Activated CD8-positive, alpha-beta T cell treated with anti-CD3 and anti-CD28 coated beads for 36 hours (primary cell): ENCODE measurements at regions not wholly inside any gene's neighbourhood (a gene's known extent, or its start where the extent isn't known, plus 50 kb on each side); places are given as distances from the start of the nearest gene placed in this dataset.

ENCODE experiments used
- ATAC-seq: fragments of 200-7000 bp; cut with Tn5 transposase; one replicate; pipeline ENCODE4 v1.10.0; 2021; ENCODE audit warnings: mild to moderate bottlenecking, moderate library complexity
- CTCF ChIA-PET: fragments of 350-600 bp; sonication (Branson Sonifier 250); formaldehyde crosslinking; loops from one replicate; lab custom pipeline; 2021; ENCODE audit warnings: antibody characterized with exemption; lab: Charles Lee
- POLR2A ChIA-PET: fragments of 350-600 bp; sonication (Branson Sonifier 250); formaldehyde crosslinking; loops from one replicate; lab custom pipeline; 2021; ENCODE audit warnings: antibody characterized with exemption; lab: Charles Lee
- DNase-seq: peaks from one replicate; pipeline ENCODE4 v3.0.0-alpha.2; 2020
- H3K27ac Mint-ChIP-seq: one replicate; pipeline ENCODE4 v1.8.0; 2021; ENCODE audit warnings: mild to moderate bottlenecking, mixed read lengths
- H3K27me3 Mint-ChIP-seq: one replicate; pipeline ENCODE4 v1.8.0; 2021; ENCODE audit warnings: mixed read lengths
- H3K36me3 Mint-ChIP-seq: one replicate; pipeline ENCODE4 v1.8.0; 2021; ENCODE audit warnings: low read depth, mixed read lengths
- H3K4me1 Mint-ChIP-seq: one replicate; pipeline ENCODE4 v1.8.0; 2021; ENCODE audit warnings: low read depth, mixed read lengths
- H3K4me3 Mint-ChIP-seq: one replicate; pipeline ENCODE4 v1.8.0; 2021; ENCODE audit warnings: mild to moderate bottlenecking, moderate library complexity, mixed read lengths
- H3K9me3 Mint-ChIP-seq: one replicate; pipeline ENCODE4 v1.8.0; 2021; ENCODE audit warnings: mixed read lengths
- CTCF ChIP-seq: fragments of 200-600 bp; IDR thresholded peaks from one replicate; pipeline ENCODE4 v1.8.0; 2022; ENCODE audit warnings: antibody characterized with exemption, mild to moderate bottlenecking
- intact Hi-C: fragments of 100-400 bp; cut with micrococcal nuclease; formaldehyde crosslinking; loops from one replicate; pipeline ENCODE4 v1.10.0; 2022

DNA sequence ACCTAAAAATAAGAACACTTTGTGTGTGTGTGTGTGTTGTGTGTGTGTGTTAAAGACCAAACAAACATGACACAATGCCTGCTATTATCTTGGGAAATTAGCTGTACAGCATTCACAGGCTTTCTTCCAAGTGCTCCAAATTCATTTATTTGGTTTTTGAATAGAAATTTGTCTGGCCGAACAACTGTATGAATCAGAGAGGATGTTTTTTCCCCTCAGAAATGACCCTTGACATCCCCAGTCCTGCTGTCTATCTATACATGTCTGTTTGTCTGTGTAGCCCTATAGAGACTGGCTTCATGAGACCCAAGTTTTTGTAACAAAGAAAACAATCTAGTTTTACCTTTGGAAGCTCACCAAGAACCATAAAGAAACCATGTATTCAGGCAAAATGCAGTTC is 549.8 kb downstream of the NSUN3 start:
- no peak for DNase-seq
- no peak for ATAC-seq
- H3K9me3 Mint-ChIP-seq: no peaks in the 10 kb centered on the region
- no peak for TF ChIP-seq CTCF
- CTCF ChIA-PET: no interaction called here
- H3K27me3 Mint-ChIP-seq: no peaks in the 10 kb centered on the region
- intact Hi-C loops: no loop called here
- no peak overlapping the region for H3K4me3 Mint-ChIP-seq
- POLR2A ChIA-PET: no interaction called here
- H3K27ac Mint-ChIP-seq: no peak overlapping the region
- no peaks in the 10 kb centered on the region for H3K4me1 Mint-ChIP-seq
- no peaks in the 10 kb centered on the region for H3K36me3 Mint-ChIP-seq

DNA sequence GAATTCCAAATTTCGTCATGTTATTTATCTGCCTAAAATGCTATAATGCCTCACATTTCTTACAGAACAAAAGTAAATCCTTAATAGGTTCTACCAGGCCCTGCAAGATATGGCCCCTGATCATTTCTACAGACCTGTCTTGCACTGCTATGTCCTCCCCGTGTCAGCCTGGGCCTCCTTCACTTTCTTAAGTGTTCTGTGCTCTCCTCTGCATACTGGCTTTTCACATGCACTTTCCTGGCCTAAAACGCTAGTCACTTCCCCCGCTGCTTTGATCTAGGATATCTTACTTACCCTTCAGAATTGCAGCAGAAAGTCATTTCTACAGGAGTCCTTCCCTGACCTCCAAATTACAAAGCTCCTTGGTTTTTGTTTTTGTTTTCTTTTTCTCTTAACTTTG is 551.3 kb downstream of the NSUN3 start:
- intact Hi-C loops: no loop called here
- no peak for ATAC-seq
- ChIA-PET CTCF (no interaction called here), POLR2A (no interaction called here)
- no peaks in the 10 kb centered on the region for H3K27me3 Mint-ChIP-seq
- H3K4me3 Mint-ChIP-seq: no peak overlapping the region
- H3K4me1 Mint-ChIP-seq: no peaks in the 10 kb centered on the region
- no peak overlapping the region for H3K27ac Mint-ChIP-seq
- no peak for DNase-seq
- no peaks in the 10 kb centered on the region for H3K36me3 Mint-ChIP-seq
- peaks cover 1% of the 10 kb centered on the region for H3K9me3 Mint-ChIP-seq
- no peak for TF ChIP-seq CTCF

DNA sequence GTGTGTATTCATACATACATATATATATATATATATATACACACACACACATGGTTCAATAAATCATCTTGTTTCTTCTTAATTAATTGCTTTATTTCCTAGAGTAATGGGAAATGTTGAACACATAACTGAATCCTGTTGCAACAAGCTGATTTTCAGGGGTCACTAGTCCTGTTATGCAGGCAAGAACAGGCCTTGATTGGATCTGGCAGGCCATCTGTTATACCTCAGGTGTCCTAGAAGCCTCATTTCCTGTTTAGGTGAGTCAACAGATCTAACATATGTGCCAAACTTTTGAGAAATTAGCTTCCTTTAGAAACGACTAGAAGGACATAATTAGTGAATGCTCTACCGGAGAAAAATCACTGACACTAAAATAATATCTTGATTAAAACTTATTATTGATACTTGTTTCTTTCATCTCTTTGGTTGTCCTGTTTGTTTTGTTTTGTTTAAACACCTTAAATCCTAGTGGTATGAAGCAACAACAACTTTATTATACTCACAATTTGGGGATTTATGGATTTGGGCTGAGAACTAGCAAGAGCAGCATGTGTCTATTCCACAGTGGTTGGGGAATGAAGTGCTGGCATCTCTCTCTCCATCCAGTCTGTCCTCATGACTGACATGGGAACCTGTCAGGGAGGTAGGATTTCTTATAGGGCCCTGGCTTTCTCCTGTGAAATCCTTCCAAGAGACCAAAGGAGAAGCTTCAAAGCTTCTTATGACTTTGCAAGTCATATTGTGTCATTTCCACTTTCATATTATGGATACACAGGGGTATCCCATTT is 552.6 kb downstream of the NSUN3 start:
- ChIA-PET CTCF (no interaction called here), POLR2A (interaction anchor here (0.6 kb wide), 1 partner anchor 652 kb away, joined by 3 read pairs; no protein-coding TSS in a partner anchor)
- H3K27ac Mint-ChIP-seq: no peak overlapping the region
- DNase-seq: no peak
- no peaks in the 10 kb centered on the region for H3K36me3 Mint-ChIP-seq
- no peak for TF ChIP-seq CTCF
- no peaks in the 10 kb centered on the region for H3K4me1 Mint-ChIP-seq
- no peaks in the 10 kb centered on the region for H3K27me3 Mint-ChIP-seq
- H3K9me3 Mint-ChIP-seq: peaks cover 1% of the 10 kb centered on the region
- no peak overlapping the region for H3K4me3 Mint-ChIP-seq
- ATAC-seq: no peak
- intact Hi-C loops: no loop called here

DNA sequence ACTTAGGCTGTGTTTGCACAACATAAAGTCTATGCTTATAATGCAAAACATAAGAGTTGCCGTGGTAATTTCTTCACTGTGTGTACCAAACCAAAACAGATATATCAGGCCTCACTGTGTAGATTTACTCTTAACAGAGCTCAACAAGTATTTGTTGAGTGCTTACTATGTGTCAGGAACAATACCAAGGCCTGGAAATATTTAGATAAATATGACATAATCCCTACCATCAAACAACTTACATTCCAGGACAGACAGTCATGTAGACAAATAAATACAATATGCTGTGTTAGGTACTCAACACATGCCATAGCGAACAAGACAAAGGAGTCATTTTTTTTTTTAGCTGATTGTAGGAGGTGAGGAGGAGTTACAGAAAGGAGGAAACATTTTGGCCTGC is 554.0 kb downstream of the NSUN3 start:
- Mint-ChIP-seq H3K4me1 (no peaks in the 10 kb centered on the region), H3K27me3 (no peaks in the 10 kb centered on the region), H3K27ac (no peak overlapping the region), H3K4me3 (no peak overlapping the region), H3K9me3 (peaks cover 1% of the 10 kb centered on the region), H3K36me3 (no peaks in the 10 kb centered on the region)
- POLR2A ChIA-PET: no interaction called here
- CTCF ChIA-PET: no interaction called here
- no peak for TF ChIP-seq CTCF
- intact Hi-C loops: no loop called here
- DNase-seq (no peak), ATAC-seq (no peak)

GRCh38 chr3:94617312-94617711 is 554.5 kb downstream of the NSUN3 start:
- H3K4me1 Mint-ChIP-seq: no peaks in the 10 kb centered on the region
- POLR2A ChIA-PET: no interaction called here
- H3K36me3 Mint-ChIP-seq: no peaks in the 10 kb centered on the region
- CTCF ChIA-PET: no interaction called here
- no peak overlapping the region for H3K27ac Mint-ChIP-seq
- intact Hi-C loops: no loop called here
- TF ChIP-seq CTCF: no peak
- no peaks in the 10 kb centered on the region for H3K27me3 Mint-ChIP-seq
- DNase-seq (no peak), ATAC-seq (no peak)
- no peak overlapping the region for H3K4me3 Mint-ChIP-seq
- peaks cover 1% of the 10 kb centered on the region for H3K9me3 Mint-ChIP-seq
